Fibroblast of skin of abdomen (primary cell): ENCODE measurements at regions not wholly inside any gene's neighbourhood (a gene's known extent, or its start where the extent isn't known, plus 50 kb on each side); places are given as distances from the start of the nearest gene placed in this dataset.

Experiments
- DNase-seq: peaks from one replicate; pipeline ENCODE4 v3.0.0-alpha.2; 2013

DNA sequence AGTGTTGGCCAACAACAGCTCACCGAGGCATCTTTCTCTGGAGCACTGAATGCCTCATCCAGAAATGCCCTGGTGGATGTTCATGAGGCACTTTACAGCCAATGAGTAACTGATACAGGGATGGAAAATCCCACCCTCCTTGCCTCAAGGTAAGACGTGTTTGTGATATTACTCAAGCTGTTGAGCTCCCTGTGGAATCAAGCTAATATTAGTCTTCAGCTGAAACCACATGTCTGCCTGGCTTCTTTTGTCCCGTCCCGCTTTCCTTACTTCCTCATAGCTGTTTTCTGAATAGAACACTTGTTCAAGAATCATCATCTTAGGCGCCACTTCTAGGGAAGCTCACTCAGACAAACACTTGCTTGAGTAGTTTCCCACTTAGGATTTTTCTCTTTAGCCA is 422.4 kb downstream of the INHBA start:
- no peak for DNase-seq

DNA sequence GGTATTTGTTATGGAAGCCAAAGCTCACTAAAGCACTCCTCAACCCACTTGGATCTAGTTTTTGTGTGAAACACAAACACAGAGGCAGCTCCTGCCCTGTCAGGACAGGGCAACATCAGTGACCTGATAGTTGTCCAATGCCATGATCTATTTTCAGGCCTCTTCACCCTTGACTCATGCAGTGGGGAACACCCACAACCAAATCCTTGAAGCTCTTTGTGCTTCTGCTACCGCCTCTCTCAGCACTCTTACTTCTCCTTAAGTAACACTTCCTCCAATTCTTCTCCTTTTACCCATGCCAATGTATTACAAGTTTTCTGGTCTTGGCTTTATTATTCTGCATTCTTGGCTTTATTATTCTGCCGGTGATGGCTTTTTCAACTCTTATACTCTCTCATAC is 425.3 kb downstream of the INHBA start:
- no peak for DNase-seq

DNA sequence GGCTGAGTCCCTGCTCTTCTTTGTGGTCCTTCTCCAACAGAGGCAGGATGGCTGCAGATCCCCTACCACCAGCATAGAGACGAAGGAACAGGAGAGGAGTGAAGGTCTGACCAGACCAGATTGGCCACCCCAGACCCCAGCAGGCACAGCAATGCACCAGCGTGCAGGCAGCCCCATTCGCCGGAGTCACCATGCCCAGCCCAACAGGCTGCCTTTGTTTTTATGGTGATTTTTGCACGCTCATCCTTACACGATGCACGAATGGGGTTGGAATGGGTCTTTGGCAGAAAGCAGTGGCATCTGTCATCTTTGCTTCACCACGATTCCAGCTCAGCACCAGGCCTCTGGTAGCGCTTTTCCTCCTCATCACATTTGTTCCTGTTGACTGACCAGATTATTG is 427.6 kb downstream of the INHBA start:
- no peak for DNase-seq

DNA sequence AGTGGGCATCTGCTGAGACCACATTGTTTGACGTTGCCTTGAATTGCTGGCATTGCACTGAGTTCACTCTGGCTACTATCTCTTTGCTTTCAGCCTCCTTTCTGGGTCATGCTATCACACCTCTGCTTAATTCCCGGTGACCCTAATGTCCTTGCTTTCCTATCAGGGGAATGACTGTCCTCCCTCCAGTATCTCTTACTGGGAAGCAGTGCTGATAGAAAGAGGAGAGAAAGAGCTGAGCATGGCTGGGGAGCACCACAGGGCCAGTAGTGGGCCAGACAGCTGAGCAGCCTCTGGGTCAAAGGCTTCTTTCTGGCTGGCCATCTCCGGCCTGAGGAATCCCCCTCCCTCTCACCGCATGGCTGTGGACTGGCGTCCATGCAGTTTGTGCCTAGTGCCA is 428.7 kb downstream of the INHBA start:
- DNase-seq = no peak

DNA sequence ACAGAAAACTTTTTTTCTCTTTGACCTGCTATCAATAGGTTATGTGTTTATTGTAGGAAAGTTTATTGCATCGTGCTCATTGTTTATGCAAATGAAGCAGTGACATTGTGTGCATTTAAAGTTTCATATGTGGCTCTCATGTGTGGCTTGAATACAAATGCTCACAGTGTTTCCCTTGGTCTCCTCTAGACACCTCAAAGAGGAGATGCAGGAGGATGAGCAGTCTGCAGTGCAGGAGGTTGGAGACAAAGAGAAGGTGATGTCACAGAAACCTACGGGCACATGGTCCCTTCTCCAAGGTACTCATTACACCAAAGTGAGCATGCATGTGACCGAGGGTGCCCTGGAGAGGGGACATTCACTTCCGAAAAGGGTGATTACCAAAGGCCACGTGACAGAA is 430.2 kb downstream of the INHBA start:
- DNase-seq = no peak

- no peak for DNase-seq
Observed at GRCh38 chr7:41268878-41269277, 434.0 kb downstream of the INHBA start.

GRCh38 chr7:41261080-41261479 is 441.8 kb downstream of the INHBA start:
- no peak for DNase-seq

- no peak for DNase-seq
Observed at GRCh38 chr7:41257660-41258059, 445.2 kb downstream of the INHBA start.

- DNase-seq = peak; percentile 46
Observed at GRCh38 chr7:41256186-41256945, 446.5 kb downstream of the INHBA start.

DNA sequence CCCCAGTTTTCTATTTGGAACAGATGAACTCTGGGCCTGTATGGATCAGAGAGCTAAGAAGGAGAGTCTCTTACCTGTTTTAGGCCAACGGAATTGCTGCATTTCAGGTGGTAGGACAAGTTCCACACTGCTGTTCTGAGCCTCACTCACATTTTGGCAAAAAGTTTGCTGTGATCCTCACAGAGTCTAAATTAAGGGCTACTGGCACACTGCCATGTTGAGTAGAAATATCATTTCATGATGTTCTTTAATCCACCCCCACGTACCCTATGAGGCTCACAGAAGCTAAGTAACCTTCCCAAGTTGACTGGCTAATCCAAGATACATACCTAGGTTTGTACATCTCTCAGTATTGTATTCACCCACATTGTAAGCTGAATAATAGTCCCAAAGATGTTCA is 447.2 kb downstream of the INHBA start:
- DNase-seq = no peak

- no peak for DNase-seq
Observed at GRCh38 chr7:41255113-41255512, 447.8 kb downstream of the INHBA start.

DNA sequence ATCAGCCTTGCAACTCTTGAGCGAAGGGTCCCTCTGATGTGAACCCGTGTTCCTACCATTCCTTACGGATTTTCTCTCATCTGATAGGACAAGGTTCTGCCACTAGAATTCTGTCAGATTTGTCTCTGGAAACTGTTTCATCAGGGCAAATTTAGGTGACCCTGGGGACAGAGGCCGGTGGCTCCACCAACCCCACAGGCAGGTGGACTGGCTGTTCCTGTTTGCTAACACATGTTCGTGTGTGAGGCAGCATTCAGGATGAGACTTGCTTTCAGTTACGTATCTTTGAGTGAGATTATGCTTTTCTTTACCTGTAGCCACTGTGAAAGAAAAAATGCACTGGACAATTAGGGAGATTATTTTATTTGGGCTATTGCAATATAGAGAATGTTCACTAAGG is 449.9 kb downstream of the INHBA start:
- DNase-seq = no peak

DNA sequence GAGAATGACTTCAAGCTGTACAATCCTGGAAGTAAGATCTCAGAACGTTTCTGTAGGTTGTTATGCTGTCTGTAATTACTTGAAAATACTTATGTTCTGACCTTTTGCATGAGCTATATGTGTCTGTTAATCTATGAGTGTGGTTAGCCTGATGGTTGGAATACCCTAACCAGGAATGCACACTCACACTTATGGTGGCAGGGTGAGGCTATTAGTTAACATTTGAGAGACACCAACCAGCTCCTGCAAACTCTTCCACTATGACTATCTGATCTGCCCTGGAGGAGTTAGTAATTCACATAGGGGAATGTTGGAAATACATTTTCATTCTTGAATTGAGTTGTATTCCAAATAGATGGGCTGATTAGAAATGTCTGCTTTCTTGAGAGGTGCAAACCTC is 450.3 kb downstream of the INHBA start:
- peak; percentile 33 for DNase-seq

DNA sequence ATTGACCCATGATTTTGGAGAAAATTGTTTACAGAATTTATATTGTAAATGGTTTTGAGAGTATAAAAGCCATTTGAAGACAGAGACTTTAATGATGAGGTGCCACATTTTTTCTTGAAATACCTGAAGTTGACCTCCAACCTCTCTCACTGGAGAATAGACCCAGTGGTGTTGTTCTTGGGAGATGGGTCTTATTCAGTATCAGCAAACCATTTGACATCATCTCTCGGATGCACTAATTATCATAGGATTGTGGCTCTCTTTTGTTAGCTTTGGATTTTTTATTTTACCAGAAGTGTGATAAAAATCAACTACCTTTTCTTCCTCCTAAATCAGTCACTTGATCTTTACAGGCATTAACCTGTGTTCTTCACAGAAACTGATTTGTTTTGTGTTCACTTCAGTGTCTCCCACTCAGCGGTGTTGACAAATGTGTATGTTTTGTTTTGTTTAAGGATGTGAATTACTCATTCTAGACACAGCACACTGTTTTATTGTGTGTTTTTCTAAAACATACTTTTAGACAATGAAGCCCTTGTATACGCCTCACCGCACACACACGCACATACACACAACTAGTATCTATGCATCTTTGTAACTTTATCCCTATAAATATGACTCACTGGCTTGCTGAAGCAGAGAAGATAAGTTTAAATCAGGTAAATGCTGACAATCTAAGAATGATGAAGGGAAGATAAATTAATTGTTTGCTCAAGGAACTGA is 455.6 kb downstream of the INHBA start:
- DNase-seq = no peak

GRCh38 chr7:41245916-41246315 is 457.0 kb downstream of the INHBA start:
- DNase-seq = no peak

DNA sequence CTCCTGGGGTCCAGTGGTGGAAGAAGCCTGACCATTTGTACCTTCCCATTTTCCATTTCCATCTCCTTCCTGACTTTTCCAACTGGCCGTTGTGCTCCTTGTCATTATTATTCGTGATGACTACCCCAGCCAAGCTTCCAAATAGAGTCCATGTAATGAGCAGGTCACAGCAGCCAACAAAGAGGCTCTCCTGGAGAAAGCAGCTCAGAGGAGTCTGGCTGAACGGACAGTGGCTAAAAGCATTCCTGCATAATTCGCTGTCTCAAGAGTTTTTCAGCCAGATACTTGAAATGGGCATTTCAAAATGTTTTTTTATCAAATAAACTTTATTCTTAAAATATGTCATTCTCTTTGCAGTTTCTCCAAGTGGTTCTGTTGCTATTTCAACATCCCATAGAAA is 458.6 kb downstream of the INHBA start:
- DNase-seq = no peak

DNA sequence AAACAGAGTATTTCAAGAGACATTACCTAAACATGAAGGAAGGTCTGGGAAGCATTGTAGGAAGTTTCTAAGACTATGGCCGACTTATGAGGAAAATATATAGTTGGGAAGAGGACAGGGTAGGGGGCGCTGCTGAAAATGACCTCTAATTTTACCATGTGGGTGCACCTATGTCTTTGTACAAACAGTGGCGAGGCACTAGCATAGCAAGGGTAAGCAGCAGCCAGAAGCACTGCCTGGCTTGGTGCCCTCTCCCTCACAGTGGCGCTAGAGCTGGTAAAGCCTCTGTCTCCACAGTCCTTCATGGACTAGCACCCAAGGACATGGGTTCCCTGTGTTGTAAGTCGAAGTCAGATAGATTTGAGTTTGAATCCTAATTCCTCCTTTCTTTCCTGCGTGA is 461.2 kb downstream of the INHBA start:
- no peak for DNase-seq

DNA sequence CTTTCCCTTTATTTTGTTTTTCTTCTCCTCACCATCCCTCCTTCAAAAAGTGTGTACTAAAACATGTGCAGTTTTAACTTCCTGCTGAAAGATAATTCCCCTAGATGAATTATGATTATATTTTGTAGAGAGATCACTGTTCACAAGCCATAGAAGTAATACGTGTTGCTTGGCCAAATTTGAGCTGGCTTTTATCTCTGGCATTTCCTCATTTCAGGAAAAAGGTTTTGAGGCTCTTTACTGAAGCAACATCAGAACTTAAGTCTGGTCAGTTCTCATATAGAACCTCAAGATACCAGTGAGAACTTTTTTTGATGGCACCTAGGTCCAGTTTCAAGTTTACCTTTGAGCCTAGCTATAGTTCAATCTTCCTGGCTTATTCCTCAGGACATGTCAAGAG is 463.3 kb downstream of the INHBA start:
- no peak for DNase-seq

GRCh38 chr7:41238851-41239331 is 464.0 kb downstream of the INHBA start:
- DNase-seq = peak; percentile 77

DNA sequence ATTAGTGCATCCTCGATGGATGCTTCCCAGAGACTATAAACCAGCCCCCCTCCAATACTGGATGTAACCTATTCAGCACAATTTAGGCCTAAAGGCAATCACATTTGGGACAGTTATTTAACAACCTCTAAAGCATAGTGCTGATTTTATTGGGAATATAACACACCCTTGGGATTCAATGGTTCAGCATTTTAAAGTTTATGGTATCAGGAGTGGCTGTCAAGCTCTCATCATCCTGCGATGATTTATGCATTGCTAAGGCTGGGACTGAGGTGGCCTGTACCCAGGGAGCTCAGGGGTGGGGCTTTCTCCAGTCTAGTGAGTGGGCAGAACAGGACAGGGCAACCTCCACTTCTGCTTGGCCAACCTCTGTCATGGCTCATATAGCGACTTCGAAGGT is 464.9 kb downstream of the INHBA start:
- no peak for DNase-seq

GRCh38 chr7:41232086-41232485 is 470.8 kb downstream of the INHBA start:
- no peak for DNase-seq

- DNase-seq = peak; percentile 37
Observed at GRCh38 chr7:41224063-41224763, 478.7 kb downstream of the INHBA start.

DNA sequence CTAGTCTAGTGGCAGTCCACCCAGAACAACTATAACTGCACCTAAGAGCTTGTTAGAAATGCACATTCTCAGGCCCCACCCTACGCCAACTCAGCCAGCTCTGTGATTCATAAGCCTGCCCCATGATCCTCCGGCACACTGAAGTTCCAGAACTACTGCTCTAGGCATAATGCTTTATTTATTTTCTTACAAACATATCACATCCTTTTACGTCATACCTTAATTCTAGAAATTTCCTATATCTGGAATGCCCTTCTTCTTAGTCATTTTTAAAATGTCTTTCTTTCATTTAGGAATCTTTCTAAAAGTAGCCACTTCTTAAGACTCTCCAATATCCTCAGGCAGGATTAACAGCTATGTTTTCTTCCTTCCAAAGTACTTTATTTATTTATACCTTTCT is 480.1 kb downstream of the INHBA start:
- no peak for DNase-seq

DNA sequence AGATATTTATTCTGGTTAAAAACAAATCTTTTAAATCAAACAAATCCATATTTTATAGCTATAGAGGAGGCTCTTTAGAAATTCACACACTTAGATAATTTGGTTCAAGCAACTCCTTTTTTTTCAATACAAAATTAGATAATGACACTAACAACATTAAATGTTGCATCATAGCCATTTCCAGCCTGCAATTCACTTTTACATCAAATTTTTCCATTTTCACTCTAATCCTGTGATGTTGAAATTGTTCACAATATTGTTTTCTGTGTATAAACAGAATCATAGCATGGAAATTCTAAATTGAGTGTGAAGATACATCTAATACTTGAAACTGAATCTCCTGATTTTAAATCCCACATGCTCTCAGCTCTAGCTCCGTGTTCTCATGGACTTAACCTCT is 482.6 kb downstream of the INHBA start:
- DNase-seq = no peak
